ENCODE measurements at regions not wholly inside any gene's neighbourhood (a gene's known extent, or its start where the extent isn't known, plus 50 kb on each side); places are given as distances from the start of the nearest gene placed in this dataset.
A peak's percentile ranks its signal among the peaks of the same experiment; 100 is the strongest.

DNA sequence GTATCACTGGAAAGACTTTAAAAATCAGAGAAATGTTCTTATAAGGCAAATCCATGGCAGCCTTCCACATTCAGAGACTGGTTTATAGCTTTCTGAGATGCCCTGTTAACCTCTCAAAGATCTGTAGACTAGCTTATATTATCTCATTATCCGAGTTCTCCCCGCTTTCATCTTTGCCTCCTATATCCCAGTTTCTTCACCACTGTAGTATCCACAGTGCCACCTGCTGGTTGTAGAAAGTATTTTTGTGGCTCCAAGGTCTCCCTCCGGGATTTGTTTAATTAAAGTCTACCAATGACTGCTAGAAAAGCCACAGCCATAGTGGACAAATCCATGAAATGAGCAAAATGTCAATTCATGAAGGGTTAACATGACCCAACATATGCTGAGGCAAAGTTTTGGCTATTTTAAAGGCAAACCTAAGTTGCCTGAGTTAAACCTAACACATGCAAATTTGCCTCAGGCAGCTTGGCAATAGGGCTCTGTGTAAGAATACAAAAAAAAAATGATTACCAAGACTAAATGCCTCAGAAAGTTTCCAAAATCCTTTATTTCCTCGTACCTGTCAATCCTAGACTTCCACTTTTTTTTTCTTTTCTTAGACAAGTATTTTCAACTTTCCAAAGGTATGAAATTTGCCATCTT is 218.8 kb upstream of the BMP4 start:
- Histone ChIP-seq H3K27me3 (ENCODE audit: control insufficient read depth, extremely low read depth, insufficient read depth, low read length) (no peaks in the 10 kb centered on the region), H3K4me2 (ENCODE audit: control insufficient read depth, extremely low read depth, insufficient read depth, low read depth, low read length) (no peak overlapping the region), H3K9ac (ENCODE audit: control insufficient read depth, extremely low read depth, insufficient read depth, low read length) (no peak overlapping the region), H3K9me1 (ENCODE audit: control insufficient read depth, extremely low read depth, insufficient read depth, low read length) (no peaks in the 10 kb centered on the region), H3K27ac (ENCODE audit: control insufficient read depth, insufficient read depth, low read length) (no peak overlapping the region), H2AFZ (ENCODE audit: control insufficient read depth, low read length) (no peak overlapping the region), H3K9me3 (ENCODE audit: control insufficient read depth, low read depth, low read length) (no peaks in the 10 kb centered on the region), H4K20me1 (ENCODE audit: control insufficient read depth, extremely low read depth, insufficient read depth, low read length) (no peaks in the 10 kb centered on the region), H3K4me3 (ENCODE audit: control insufficient read depth in 2 of 3, extremely low read depth in 1 of 3, insufficient read depth in 2 of 3, low read depth in 1 of 3, low read length in 3 of 3) (no peak overlapping the region), H3K79me2 (ENCODE audit: control insufficient read depth, insufficient read depth, low read length) (no peaks in the 10 kb centered on the region), H3K36me3 (ENCODE audit: control insufficient read depth in 2 of 2, extremely low read depth in 1 of 2, insufficient read depth in 2 of 2, low read length in 2 of 2) (no peaks in the 10 kb centered on the region), H3K4me1 (ENCODE audit: control insufficient read depth, extremely low read depth, insufficient read depth, low read length) (peaks cover 14% of the 10 kb centered on the region)
- DNase-seq (ENCODE audit: low read depth, low spot score) (no peak), FAIRE-seq (peak; percentile 80)
- TF ChIP-seq, protein P1, sequence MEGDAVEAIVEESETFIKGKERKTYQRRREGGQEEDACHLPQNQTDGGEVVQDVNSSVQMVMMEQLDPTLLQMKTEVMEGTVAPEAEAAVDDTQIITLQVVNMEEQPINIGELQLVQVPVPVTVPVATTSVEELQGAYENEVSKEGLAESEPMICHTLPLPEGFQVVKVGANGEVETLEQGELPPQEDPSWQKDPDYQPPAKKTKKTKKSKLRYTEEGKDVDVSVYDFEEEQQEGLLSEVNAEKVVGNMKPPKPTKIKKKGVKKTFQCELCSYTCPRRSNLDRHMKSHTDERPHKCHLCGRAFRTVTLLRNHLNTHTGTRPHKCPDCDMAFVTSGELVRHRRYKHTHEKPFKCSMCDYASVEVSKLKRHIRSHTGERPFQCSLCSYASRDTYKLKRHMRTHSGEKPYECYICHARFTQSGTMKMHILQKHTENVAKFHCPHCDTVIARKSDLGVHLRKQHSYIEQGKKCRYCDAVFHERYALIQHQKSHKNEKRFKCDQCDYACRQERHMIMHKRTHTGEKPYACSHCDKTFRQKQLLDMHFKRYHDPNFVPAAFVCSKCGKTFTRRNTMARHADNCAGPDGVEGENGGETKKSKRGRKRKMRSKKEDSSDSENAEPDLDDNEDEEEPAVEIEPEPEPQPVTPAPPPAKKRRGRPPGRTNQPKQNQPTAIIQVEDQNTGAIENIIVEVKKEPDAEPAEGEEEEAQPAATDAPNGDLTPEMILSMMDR (optimal IDR thresholded peaks at IDR 0.05 in 1 of 3, IDR thresholded peaks at IDR 0.05 in 1 of 3, conservative IDR thresholded peaks at IDR 0.05 in 1 of 3; ENCODE audit: extremely low read depth in 1 of 3, insufficient read depth in 2 of 3, low read length in 3 of 3), result peak; percentile 57 to 71 (median 64)
- no peak for TF ChIP-seq EZH2 (IDR thresholded peaks at IDR 0.05; ENCODE audit: low read length)
- dilution Hi-C loops (cut with MboI; ENCODE audit: extremely low pct_ligation_motif_present, low sequenced_read_pairs), result no loop called here

DNA sequence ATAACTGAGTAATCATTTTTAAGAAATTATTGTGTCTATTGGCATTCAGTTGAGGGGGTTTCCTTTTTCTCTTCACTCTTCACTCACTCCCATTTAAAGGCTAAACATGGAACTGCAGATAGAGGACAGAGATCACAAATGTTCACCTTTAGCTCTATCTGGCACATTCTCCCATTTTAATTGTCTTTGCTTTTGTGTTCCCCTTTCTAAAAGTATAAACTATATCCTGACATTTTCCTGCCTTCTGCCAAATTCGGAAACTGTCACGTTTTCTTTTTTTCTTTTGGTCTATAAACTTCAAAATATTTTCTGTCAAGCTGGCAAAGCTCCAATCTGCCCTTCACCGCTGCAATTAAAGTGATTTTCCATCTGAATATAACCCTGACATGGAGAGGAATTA is 219.8 kb upstream of the CDKN3 start:
- FAIRE-seq, result no peak
- Histone ChIP-seq H4K20me1 (ENCODE audit: control insufficient read depth, extremely low read depth, insufficient read depth, low read length) (no peaks in the 10 kb centered on the region), H3K27me3 (ENCODE audit: control insufficient read depth, extremely low read depth, insufficient read depth, low read length) (no peaks in the 10 kb centered on the region), H2AFZ (ENCODE audit: control insufficient read depth, low read length) (no peak overlapping the region), H3K4me3 (ENCODE audit: control insufficient read depth in 2 of 3, extremely low read depth in 1 of 3, insufficient read depth in 2 of 3, low read depth in 1 of 3, low read length in 3 of 3) (no peak overlapping the region), H3K79me2 (ENCODE audit: control insufficient read depth, insufficient read depth, low read length) (no peaks in the 10 kb centered on the region), H3K9me3 (ENCODE audit: control insufficient read depth, low read depth, low read length) (no peaks in the 10 kb centered on the region), H3K4me2 (ENCODE audit: control insufficient read depth, extremely low read depth, insufficient read depth, low read depth, low read length) (no peak overlapping the region), H3K4me1 (ENCODE audit: control insufficient read depth, extremely low read depth, insufficient read depth, low read length) (peaks cover 14% of the 10 kb centered on the region), H3K9me1 (ENCODE audit: control insufficient read depth, extremely low read depth, insufficient read depth, low read length) (no peaks in the 10 kb centered on the region), H3K36me3 (ENCODE audit: control insufficient read depth in 2 of 2, extremely low read depth in 1 of 2, insufficient read depth in 2 of 2, low read length in 2 of 2) (no peaks in the 10 kb centered on the region), H3K9ac (ENCODE audit: control insufficient read depth, extremely low read depth, insufficient read depth, low read length) (no peak overlapping the region), H3K27ac (ENCODE audit: control insufficient read depth, insufficient read depth, low read length) (no peak overlapping the region)
- DNase-seq (ENCODE audit: low read depth, low spot score), result no peak
- dilution Hi-C loops (cut with MboI; ENCODE audit: extremely low pct_ligation_motif_present, low sequenced_read_pairs), result no loop called here
- TF ChIP-seq, protein P1 (optimal IDR thresholded peaks at IDR 0.05 in 1 of 3, IDR thresholded peaks at IDR 0.05 in 1 of 3, conservative IDR thresholded peaks at IDR 0.05 in 1 of 3; ENCODE audit: extremely low read depth in 1 of 3, insufficient read depth in 2 of 3, low read length in 3 of 3), result no peak
